Lower leg skin (tissue), 3 donors: ENCODE measurements at regions not wholly inside any gene's neighbourhood (a gene's known extent, or its start where the extent isn't known, plus 50 kb on each side); places are given as distances from the start of the nearest gene placed in this dataset.

ENCODE experiments used
- POLR2A ChIP-seq, 2 donors: fragments of 450-650 bp; IDR thresholded peaks; one replicate each; pipeline ENCODE4 v1.6.1; 2016 to 2017; ENCODE audit warnings: antibody characterized with exemption in 2 of 2, mild to moderate bottlenecking in 1 of 2, moderate library complexity in 1 of 2
- TF ChIP-seq, protein P1 (sequence below), 3 donors: fragments of 450-650 bp; IDR thresholded peaks; one replicate each; pipeline ENCODE4 v1.5.1; 2016; ENCODE audit warnings: antibody characterized with exemption in 3 of 3, mild to moderate bottlenecking in 3 of 3, moderate library complexity in 2 of 3

DNA sequence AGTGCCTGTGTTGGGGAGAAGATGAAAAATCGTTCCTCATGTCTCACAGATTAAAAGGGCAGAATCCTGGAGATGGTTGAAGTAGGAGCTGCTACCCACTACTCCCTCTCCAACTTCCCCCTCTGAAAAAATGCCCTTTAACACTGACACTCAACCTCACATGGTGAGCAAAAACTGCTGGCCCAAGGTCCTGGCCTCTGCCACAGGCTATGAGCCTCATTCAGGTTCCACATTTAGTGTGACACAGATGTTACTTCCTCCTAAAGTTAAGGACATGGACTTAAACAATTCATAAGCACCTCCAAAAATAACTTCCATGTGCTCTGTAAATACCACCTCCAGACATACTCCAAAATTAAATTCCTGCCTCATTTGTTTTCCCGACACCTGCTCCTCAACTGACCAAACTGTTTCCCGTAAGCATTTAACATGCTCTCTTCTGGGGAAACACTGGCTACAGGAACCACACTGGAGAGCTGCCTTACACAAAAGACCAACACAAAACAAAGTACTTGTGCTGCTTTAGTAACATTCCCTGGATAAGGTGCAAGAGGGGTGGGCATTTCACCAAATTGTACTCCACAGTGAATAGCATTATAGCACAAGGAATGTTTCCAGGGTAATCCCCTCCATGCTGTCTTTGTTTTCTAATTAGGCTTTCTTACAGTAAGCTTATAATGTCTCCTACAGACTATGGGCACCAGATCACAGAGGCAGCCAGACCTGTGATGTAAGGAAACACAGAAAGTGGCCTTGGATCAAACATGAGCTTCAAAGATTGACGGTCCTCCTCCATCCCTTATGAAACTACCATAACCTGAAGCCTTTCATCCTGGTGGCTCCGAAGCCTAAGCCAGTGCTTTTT lies 57.0 kb downstream of the PHLDA1 start:
- TF ChIP-seq, protein P1, sequence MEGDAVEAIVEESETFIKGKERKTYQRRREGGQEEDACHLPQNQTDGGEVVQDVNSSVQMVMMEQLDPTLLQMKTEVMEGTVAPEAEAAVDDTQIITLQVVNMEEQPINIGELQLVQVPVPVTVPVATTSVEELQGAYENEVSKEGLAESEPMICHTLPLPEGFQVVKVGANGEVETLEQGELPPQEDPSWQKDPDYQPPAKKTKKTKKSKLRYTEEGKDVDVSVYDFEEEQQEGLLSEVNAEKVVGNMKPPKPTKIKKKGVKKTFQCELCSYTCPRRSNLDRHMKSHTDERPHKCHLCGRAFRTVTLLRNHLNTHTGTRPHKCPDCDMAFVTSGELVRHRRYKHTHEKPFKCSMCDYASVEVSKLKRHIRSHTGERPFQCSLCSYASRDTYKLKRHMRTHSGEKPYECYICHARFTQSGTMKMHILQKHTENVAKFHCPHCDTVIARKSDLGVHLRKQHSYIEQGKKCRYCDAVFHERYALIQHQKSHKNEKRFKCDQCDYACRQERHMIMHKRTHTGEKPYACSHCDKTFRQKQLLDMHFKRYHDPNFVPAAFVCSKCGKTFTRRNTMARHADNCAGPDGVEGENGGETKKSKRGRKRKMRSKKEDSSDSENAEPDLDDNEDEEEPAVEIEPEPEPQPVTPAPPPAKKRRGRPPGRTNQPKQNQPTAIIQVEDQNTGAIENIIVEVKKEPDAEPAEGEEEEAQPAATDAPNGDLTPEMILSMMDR (IDR thresholded peaks at IDR 0.05), result no peak
- no peak for TF ChIP-seq POLR2A (IDR thresholded peaks at IDR 0.05)
